ENCODE measurements at regions not wholly inside any gene's neighbourhood (a gene's known extent, or its start where the extent isn't known, plus 50 kb on each side); places are given as distances from the start of the nearest gene placed in this dataset.

DNA sequence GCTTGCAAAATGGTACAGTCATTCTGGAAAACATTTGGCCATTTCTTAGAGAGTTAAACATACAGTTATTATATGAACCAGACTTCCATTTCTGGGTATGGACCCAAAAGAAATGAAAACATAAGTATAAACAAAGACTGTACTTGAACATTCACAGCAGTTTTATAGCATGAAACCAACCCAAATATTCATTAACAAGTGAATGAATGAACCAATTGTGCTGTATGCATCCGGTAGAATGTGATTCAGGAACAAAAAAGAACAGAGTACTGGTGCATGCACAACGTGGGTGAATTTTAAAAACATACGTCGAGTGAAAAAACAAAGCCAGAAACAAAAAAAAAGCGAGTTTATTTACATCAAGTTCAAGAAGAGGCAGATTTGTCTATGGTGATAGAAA is 1085.8 kb upstream of the AUTS2 start:
- TF ChIP-seq EZH2 (IDR thresholded peaks at IDR 0.05; ENCODE audit: low read depth, unreplicated experiment) (no peak), EZH2phosphoT487 (IDR thresholded peaks at IDR 0.05; ENCODE audit: unreplicated experiment) (no peak), CREB1 (CRISPR knock-in tag; IDR thresholded peaks at IDR 0.05; ENCODE audit: low read depth) (no peak), POLR2AphosphoS5 (IDR thresholded peaks at IDR 0.05; ENCODE audit: low read depth) (no peak), NANOG (IDR thresholded peaks at IDR 0.05; ENCODE audit: borderline replicate concordance) (no peak), JUNB (IDR thresholded peaks at IDR 0.05; ENCODE audit: unreplicated experiment) (no peak), STAT1 (IDR thresholded peaks at IDR 0.05; ENCODE audit: unreplicated experiment) (no peak)
- TF ChIP-seq, protein P1, sequence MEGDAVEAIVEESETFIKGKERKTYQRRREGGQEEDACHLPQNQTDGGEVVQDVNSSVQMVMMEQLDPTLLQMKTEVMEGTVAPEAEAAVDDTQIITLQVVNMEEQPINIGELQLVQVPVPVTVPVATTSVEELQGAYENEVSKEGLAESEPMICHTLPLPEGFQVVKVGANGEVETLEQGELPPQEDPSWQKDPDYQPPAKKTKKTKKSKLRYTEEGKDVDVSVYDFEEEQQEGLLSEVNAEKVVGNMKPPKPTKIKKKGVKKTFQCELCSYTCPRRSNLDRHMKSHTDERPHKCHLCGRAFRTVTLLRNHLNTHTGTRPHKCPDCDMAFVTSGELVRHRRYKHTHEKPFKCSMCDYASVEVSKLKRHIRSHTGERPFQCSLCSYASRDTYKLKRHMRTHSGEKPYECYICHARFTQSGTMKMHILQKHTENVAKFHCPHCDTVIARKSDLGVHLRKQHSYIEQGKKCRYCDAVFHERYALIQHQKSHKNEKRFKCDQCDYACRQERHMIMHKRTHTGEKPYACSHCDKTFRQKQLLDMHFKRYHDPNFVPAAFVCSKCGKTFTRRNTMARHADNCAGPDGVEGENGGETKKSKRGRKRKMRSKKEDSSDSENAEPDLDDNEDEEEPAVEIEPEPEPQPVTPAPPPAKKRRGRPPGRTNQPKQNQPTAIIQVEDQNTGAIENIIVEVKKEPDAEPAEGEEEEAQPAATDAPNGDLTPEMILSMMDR (conservative IDR thresholded peaks at IDR 0.05; ENCODE audit: low read depth in 2 of 2) = no peak
- TF ChIP-seq, protein P2, sequence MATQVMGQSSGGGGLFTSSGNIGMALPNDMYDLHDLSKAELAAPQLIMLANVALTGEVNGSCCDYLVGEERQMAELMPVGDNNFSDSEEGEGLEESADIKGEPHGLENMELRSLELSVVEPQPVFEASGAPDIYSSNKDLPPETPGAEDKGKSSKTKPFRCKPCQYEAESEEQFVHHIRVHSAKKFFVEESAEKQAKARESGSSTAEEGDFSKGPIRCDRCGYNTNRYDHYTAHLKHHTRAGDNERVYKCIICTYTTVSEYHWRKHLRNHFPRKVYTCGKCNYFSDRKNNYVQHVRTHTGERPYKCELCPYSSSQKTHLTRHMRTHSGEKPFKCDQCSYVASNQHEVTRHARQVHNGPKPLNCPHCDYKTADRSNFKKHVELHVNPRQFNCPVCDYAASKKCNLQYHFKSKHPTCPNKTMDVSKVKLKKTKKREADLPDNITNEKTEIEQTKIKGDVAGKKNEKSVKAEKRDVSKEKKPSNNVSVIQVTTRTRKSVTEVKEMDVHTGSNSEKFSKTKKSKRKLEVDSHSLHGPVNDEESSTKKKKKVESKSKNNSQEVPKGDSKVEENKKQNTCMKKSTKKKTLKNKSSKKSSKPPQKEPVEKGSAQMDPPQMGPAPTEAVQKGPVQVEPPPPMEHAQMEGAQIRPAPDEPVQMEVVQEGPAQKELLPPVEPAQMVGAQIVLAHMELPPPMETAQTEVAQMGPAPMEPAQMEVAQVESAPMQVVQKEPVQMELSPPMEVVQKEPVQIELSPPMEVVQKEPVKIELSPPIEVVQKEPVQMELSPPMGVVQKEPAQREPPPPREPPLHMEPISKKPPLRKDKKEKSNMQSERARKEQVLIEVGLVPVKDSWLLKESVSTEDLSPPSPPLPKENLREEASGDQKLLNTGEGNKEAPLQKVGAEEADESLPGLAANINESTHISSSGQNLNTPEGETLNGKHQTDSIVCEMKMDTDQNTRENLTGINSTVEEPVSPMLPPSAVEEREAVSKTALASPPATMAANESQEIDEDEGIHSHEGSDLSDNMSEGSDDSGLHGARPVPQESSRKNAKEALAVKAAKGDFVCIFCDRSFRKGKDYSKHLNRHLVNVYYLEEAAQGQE (IDR thresholded peaks at IDR 0.05; ENCODE audit: unreplicated experiment) = no peak
